ENCODE measurements at regions not wholly inside any gene's neighbourhood (a gene's known extent, or its start where the extent isn't known, plus 50 kb on each side); places are given as distances from the start of the nearest gene placed in this dataset.
"Not testable (repeated sequence)": the region's sequence is repeated elsewhere in the genome, so short reads cannot be mapped to it uniquely, and the experiment has no call there.

DNA sequence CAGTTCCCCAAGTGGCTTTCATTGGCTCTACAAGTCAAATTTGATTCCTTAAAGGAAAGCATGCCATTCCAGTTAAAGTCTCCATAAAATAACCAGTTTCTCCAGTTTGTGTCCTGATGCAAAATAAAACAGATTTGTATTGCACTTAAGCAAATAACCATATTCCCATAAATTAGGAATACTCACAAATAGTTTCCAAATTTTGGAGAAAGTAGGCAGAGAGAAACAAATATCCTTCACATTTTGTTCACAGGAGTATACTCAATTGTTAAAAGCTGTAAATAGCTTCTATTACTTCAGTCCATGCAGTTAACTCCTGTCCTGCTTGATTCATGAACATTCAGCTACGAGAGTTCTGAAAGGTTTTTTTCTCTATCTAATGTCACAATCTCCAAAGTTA lies 281.4 kb upstream of the RGS17 start:
- DNase-seq (ENCODE audit: low read depth) = no peak

DNA sequence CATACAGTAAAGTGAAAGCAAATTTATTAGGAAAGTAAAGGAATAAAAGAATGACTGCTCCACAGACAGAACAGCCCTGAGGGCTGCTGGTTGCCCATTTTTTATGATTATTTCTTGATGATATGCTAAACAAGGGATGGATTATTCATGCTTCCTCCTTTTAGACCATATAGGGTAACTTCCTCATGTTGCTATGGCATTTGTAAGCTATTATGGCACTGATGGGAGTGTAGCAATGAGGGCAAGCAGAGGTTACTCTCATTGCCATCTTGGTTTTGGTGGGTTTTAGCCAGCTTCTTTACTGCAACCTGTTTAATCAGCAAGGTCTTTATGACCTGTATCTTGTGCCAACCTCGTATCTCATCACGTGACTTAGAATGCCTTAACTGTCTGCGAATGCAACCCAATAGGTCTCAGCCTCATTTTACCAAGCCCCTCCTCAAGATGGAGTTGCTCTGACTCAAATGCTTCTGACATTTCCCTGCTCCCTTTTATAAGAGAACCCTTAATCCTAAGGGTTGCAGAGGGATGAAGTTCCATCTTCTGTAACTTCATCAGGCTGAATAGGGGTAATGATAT lies 280.1 kb upstream of the RGS17 start:
- DNase-seq (ENCODE audit: low read depth) = no peak

DNA sequence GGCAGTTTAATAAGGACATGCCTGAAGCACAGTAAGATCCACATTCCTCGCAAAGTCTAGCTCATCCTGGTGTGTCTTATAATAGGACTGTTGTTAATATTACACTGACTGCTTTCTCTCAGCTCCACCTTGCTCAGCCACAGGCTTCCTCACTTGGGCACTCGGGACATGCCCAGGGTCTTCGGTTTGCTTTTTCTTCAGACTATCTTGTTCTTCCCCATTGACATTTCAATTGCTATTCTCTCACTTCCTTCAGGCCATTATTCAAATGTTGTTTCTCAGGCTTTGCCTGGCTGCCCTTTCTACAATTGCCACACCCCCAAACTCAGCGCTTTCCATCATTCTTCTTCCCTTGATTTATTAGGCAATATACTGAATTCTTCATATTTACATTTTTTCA lies 274.8 kb upstream of the RGS17 start:
- no peak for DNase-seq (ENCODE audit: low read depth)

DNA sequence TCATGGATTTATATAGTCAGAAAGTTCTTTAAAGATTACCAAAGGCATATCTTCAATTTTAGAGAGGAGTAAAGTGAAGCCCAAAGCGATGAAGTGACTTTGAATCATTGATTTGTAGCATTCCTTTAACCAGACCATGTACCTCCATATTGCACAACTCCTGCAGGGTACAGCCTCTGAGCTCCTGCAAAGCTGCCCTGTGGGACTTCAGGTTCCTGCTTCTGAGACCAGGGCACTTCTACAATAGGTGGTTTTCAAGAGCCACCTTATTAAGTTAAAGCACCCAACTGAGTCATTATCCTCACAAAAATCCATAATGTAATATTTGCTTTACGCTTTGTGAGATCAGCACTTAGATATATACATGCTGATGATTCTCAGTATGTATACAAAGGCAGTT lies 270.7 kb upstream of the RGS17 start:
- no peak for DNase-seq (ENCODE audit: low read depth)

DNA sequence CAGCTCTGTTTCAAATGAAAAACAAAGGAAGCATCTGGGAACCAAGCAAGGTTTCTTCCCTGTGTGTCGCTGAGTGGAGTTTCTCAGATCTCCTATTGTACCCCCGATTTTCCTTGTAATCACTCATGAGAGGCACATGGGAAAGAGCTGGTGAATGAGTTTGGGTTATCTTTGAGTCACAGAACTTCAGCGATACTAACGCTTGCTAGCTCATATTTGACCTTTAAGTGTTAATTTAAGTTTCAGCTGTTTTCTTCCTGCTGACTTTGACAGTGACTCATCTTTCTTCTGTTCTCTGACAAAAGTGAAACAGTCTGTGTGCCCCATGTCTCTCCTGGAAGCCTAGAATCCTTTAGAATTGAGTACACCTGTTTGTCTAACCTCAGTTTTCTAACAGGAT lies 261.1 kb upstream of the RGS17 start:
- no peak for DNase-seq (ENCODE audit: low read depth)

DNA sequence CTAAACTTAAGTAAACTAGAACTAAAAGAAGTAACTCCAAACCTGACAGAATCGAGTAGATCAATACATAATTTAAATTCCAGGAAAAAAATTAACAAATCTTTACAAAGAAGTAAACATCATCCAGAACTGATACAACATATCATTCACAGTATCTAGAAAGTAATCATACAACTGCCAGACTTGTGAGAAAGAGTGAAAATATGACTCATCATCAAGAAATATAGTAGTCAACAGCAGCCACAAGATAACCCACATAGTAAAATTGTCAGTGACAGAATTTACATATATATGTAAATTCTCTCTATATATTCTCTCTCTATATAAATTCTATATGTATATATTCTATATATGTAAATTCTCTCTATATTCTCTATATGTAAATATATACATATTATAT lies 242.8 kb upstream of the RGS17 start:
- DNase-seq (ENCODE audit: low read depth) = no peak

DNA sequence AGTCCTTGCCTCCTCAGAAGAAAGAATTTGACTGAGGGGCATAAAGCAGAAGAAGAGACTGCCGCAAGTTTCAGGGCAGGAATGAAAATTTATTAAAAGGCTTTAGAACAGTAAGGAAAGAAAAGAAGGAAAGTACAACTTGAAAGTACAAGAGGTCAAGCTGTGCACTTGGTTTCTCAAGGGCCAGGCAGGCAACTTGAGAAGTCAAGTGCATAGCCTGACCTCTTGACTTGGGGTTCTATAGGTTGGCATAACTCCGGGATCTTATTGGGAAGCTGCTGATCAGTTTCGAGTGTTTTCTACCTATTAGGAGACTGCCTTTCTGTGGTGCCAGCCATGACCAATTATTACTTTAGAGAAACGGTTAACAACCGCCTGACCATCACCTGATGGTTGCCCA lies 237.0 kb upstream of the RGS17 start:
- DNase-seq (ENCODE audit: low read depth) = no peak

DNA sequence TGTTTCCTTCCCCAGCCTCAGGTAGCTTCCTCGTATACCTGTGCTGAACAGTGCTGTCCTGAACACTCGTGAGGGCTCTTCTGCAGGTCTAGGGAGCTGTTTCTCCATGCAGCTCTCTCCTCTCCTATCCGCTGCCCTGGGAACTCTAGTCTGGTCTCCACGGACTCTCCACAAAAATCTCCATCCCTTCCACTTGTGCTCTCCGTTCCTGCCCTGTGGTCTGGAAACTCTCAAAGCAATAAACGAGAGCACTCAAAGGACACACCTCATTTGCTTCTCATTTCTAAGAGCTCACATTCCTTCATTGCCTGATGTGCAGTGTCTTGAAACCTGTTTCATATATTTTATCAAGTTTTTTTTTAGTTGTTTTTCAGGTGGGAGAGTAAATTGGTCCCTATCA lies 235.9 kb upstream of the RGS17 start:
- DNase-seq (ENCODE audit: low read depth) = no peak

DNA sequence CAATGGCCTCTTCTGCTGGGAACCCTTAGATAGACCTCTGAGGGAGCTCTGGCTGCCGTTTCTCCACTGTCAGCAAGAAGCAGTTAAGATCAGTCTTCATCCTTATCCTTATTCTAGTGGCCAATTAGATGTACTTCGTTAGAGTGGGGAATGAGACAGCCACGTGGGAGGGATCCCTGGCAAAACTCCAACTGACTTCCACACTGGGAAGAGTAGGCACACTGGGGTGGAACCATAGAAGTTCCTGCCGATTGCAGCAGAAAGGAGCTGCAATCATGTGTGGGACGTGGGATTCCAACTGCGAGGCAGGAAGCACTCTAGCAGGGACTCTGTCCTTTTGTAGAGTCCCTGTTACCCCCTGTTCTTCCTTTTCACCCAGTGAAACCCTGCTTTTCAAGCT lies 226.3 kb upstream of the RGS17 start:
- DNase-seq (ENCODE audit: low read depth) = no peak

DNA sequence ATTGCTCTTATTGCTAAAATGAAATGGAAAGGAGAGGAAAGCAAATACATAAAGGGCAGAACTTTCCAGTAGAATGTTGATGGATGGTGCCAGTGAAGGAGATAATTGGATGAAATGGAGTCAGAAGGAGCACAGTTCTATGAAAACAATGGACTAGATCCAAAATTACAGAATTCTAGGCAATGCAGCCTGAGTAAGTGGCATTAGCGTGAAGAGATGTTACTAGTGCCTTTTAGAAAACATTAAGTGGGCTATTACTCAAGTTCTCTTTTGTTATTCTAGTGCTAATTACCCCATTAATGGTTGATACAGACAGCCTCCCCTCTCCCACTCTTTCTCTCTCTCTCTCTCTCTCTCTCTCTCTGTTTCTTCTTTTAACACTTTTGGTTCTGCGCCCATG lies 209.5 kb upstream of the RGS17 start:
- no peak for DNase-seq (ENCODE audit: low read depth)

DNA sequence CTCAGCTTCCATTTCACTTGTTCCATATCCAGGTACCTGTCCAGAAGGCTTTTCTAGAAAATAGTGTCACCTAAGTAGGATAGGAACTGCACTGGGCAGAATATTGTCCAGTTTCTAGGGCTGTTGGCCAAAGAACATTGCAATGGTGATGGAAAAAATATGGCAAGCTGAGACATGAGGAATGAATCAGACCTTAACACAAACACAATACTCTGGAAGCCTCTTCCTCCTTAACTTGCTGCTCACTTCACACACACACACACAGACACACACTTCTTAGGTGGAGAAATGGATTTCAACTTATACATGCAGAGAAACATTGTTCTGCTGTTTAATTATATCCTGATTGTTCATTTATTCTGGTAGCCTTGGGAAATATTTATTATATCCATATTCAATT lies 203.0 kb upstream of the RGS17 start:
- DNase-seq (ENCODE audit: low read depth) = no peak

DNA sequence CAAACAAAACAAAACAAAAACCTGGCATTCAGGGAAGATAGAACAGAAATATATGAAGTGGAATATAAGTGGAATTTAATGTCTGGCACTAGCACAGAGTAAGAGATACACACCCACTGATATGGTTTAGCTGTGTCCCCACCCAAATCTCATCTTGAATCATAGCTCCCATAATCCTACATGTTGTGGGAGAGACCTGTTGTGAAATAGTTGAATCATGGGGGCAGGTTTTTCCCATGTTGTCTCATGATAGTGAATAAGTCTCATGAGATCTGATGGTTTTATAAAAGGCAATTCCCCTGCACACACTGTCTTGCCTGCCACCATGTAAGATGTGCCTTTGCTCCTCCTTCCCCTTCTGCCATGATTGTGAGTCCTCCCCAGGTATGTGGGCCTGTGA lies 200.1 kb upstream of the RGS17 start:
- not testable (repeated sequence) for DNase-seq (ENCODE audit: low read depth)

DNA sequence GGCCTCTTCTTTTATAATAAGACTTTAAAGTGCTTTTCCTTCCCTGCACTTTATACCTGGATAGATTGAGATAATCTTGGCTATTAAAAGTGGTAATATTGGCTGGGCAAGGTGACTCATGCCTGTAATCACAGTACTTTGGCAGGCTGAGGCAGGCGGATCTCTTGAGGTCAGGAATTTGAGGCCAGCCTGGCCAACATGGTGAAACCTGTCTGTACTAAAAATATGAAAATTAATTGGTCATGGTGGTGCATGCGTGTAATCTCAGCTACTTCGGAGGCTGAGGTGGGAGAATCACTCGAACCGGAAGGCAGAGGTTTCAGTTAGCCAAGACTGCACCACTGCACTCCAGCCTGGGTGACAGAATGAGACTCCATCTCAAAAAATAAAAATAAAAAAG lies 197.1 kb upstream of the RGS17 start:
- no peak for DNase-seq (ENCODE audit: low read depth)

DNA sequence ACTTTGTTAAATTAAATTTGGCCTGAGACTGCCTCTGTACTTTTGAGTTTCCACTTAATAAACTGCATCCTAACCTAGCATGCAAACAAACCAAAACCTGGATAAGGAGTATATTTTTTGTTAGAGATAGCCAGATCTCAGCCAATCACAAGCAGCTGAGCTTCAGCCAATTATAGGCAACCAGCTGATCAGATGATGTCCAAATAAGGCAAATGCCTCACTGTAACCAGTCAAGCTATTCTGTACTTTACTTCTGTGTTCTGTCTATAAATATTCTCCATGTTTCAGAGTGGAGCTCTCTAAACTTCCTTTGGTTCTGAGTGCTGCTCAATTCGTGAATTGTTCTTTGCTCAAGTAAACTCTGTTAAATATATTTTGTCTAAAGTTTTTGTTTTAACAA lies 194.6 kb upstream of the RGS17 start:
- DNase-seq (ENCODE audit: low read depth) = no peak

DNA sequence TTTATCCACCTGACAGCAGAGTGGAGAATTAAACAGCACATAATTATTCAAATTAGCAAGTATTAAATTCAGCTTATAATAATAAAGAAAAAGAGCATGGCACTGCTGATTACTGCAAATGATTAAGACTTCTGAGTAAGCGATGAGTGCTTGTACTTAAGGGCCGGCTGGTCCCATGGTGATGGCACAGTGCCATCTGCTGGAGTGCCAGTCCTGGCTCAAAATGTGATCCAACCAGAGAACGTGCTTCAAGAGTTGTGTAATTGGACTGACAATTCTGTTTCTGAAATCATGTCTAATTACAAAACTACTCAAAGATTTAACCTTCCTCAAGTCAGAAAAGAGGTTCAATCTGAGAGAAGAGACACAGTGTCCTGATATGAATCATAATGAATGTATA lies 181.6 kb upstream of the RGS17 start:
- no peak for DNase-seq (ENCODE audit: low read depth)

DNA sequence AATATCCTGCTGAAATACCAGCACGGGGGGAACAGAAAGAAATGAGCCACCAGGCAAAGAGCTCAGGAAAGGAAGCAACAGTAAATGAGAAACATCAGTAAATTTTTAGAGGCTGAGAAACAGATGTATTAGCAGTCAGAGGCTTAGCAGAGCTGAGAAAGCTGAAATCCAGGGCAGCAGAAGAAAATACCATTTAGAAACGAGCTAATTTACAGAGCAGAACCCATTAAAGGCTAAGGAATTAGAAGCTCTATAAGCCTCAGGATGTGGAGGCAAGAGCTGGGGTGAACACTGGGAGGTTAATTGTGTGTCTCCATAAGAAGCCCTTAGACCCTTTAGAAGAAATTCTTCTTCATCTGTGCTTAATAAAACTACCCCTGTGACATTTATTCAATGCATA lies 178.6 kb upstream of the RGS17 start:
- no peak for DNase-seq (ENCODE audit: low read depth)

DNA sequence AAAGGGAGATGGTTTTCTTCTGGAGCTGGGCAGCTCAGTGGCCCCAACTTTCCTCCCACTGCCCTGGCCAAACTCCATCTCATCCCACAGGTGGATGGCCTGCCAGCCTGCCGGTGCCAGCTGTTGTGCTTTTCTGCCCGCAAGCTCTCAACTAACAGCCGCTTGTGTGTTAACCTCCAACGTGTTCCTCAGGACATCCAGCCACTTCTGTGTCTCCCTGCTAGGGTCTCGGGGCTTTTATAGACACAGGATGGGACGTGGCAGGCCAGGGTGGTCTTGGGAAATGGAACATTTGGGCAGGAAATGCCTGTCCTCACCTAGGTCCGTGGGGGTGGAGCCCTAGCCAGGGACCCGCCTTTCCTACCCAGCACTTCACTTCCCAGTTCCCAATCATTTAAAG lies 171.1 kb upstream of the RGS17 start:
- DNase-seq (ENCODE audit: low read depth) = no peak

DNA sequence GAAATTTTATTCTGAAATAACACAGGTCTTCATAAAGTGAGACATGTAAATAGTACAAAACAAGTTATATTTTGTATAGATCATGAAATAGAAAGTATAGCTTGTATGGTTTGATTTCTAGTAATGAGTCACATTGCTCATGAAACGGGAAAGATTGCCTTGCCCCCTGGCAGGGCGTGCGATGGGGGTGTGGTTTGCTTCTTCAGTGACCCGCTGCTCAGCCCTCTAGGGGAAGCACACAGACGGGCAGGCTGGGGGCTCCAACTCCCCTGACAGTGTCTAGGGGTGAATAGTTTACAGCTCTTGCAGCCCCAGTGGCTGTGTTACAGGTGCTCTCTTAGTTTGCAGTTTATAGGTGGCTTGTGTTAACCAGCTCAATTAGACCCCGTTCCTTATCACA lies 170.5 kb upstream of the RGS17 start:
- DNase-seq (ENCODE audit: low read depth) = no peak

DNA sequence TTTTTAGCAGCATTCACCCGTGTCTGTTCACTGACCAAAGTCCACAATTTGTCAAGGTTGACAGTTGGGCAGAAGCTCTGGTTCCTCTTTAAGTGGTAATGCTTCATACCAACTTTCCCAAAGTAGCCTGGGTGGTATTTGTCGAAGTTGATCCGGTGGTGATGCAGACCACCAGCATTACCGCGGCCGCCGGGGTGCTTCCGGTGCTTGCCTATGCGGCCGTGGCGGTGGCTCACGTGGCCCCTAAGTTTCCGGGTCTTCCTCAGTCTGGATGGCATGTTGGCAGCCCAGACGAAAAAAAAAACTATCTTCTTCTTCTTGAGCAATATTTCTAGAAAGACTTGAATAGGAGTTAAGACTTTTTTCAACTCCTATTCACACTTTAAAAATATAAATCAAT lies 151.4 kb upstream of the RGS17 start:
- not testable (repeated sequence) for DNase-seq (ENCODE audit: low read depth)

DNA sequence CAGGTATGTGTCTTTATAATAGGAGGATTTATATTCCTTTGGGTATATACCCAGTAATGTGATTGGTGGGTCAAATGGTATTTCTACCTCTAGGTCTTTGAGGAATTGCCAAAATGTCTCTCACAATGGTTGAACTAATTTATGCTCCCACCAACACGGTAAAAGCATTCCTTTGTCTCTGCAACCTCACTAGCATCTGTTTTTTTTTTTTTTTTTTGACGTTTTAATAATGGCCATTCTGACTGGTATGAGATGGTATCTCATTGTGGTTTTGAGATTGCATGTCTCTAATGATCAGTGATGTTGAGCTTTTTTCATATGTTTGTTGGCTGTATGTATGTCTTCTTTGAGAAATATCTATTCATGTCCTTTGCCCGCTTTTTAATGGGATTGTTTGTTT lies 144.9 kb upstream of the RGS17 start:
- no peak for DNase-seq (ENCODE audit: low read depth)

DNA sequence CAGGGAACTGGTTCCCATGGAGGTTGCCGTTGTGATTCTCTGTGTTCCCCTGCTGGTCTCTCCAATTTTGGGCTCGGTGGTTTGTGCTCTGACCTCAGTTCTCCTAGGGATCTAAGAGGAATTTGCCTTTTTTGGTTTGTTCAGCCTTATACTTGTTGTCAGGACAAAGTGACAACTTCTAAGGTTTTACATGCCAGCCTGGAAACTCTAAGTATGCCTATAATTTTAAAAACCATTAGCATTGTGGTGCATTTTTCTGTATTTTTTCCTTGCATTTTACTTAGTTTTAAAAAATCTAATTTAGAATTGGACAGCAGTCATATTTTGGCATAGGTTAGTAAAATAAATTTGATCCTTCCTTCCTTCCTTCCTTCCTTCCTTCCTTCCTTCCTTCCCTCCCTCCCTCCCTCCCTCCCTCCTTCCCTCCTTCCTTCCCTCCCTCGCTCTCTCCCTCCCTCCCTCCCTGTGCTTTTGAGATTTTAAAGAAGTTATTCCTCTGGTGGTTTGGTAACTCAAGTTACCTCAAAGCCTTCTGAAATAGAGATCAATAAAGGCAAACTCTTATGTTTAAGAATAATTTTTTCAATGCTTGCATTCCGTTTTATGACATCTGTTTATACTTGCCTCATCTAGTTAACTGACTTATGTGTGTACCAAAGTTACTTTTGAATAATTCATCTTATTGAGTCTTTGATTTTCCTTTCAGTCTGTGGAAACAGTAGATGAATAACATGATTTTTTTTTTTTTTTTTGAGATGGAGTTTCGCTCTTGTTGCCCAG lies 141.3 kb upstream of the RGS17 start:
- DNase-seq (ENCODE audit: low read depth) = no peak

DNA sequence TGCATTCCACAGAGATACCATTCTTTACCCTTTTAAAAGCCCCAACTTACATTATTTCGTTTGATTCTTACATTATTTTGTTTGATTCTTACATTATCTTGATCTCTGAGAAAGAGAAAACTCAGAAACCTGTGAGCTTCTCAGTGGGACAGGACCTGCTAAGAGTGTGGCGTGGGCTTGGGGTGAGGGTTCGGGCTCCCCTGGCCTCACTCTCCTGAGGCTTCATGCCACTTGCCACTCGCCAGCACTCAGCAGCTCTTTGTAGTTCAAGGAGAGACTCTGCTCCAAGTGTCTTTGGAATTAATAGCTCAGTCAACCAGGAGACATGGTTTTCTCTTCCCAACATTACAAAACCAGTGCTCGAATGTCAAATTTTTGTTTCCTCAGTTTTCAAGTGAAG lies 132.4 kb upstream of the RGS17 start:
- no peak for DNase-seq (ENCODE audit: low read depth)

DNA sequence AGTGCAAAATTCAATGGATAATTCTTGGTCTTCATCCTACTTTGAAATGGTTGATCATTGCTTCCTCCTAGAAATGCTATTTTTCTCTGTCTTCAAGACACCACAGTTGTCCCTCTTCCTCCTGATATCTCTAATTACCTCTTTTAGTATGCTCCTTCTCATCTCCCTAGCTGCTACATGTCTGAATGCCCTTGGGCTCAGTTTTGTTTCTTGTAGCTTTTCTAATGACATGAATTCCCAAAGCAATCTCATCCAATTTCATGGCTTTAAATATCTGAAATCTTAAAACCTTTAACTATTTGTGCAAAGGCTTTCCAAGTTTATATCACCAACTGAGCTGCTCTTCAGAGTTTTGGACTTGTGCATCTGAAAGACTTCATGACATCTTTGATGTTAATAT lies 120.2 kb upstream of the RGS17 start:
- no peak for DNase-seq (ENCODE audit: low read depth)

DNA sequence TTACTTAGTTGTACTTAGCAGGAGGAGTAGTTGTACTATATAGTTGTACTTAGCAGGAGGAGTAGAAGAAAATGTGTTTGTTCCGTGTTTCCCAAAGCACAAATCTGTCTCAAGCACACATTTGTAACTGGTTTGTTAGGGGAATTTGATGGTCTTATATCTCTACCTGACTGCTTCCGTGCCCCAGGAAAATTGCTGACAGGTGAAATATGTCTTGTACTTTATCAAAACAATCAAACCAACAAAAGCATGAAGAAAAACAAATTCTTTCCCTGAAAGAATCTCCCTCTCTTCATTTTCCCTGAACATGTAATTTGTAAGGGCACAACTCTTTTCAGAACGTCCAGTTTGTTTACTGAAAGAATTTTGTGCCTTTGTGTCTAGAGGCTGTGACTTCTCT lies 106.6 kb upstream of the RGS17 start:
- no peak for DNase-seq (ENCODE audit: low read depth)
